CD8-positive, alpha-beta memory T cell (primary cell): ENCODE measurements at regions not wholly inside any gene's neighbourhood (a gene's known extent, or its start where the extent isn't known, plus 50 kb on each side); places are given as distances from the start of the nearest gene placed in this dataset.

Source experiments
- CTCF ChIA-PET: fragments of 350-600 bp; sonication (Branson Sonifier 250); formaldehyde crosslinking; loops from one replicate; lab custom pipeline; 2021; ENCODE audit warnings: antibody characterized with exemption; lab: Charles Lee
- POLR2A ChIA-PET: fragments of 350-600 bp; sonication (Branson Sonifier 250); formaldehyde crosslinking; loops from one replicate; lab custom pipeline; 2021; ENCODE audit warnings: antibody characterized with exemption; lab: Charles Lee
- DNase-seq, 5 donors: peaks; one replicate each; pipeline versions ENCODE4 v3.0.0 to v3.0.0-alpha.2; 2020 to 2022; ENCODE audit warnings: mixed read lengths in 1 of 5
- H3K27ac ChIP-seq: one replicate; pipeline ENCODE4 v1.7.0; 2013; ENCODE audit warnings: low read depth, mild to moderate bottlenecking, low read length, moderate library complexity
- H3K27me3 ChIP-seq: 2 replicates; pipeline ENCODE4 v1.7.0; 2013; ENCODE audit warnings: low read length, mild to moderate bottlenecking; ENCODE audit not compliant: insufficient read depth, poor library complexity, severe bottlenecking
- H3K36me3 ChIP-seq: 2 replicates; pipeline ENCODE4 v1.7.0; 2013; ENCODE audit warnings: mild to moderate bottlenecking, low read length, moderate library complexity; ENCODE audit not compliant: insufficient read depth
- H3K4me1 ChIP-seq: 2 replicates; pipeline ENCODE4 v1.7.0; 2013; ENCODE audit warnings: mild to moderate bottlenecking, low read length, moderate library complexity; ENCODE audit not compliant: insufficient read depth
- H3K4me3 ChIP-seq: 2 replicates; pipeline ENCODE4 v1.7.0; 2013; ENCODE audit warnings: mild to moderate bottlenecking, low read length
- H3K9me3 ChIP-seq: 2 replicates; pipeline ENCODE4 v1.7.0; 2013; ENCODE audit warnings: mild to moderate bottlenecking, low read length
- H3K27ac Mint-ChIP-seq, 8 donors: one replicate each; pipeline ENCODE4 v1.8.0; 2020 to 2021; ENCODE audit warnings: mixed read lengths in 8 of 8, mild to moderate bottlenecking in 6 of 8, inconsistent platforms in 3 of 8, moderate library complexity in 3 of 8
- H3K27me3 Mint-ChIP-seq, 2 donors: one replicate each; pipeline ENCODE4 v1.8.0; 2020 to 2021; ENCODE audit warnings: mixed read lengths in 2 of 2, mild to moderate bottlenecking in 1 of 2, moderate library complexity in 1 of 2
- H3K36me3 Mint-ChIP-seq, 3 donors: one replicate each; pipeline ENCODE4 v1.8.0; 2020 to 2021; ENCODE audit warnings: mixed read lengths in 3 of 3, inconsistent platforms in 1 of 3, mild to moderate bottlenecking in 1 of 3
- H3K4me1 Mint-ChIP-seq, 3 donors: one replicate each; pipeline ENCODE4 v1.8.0; 2020 to 2021; ENCODE audit warnings: mixed read lengths in 3 of 3, inconsistent platforms in 1 of 3, mild to moderate bottlenecking in 1 of 3
- H3K4me3 Mint-ChIP-seq, 7 donors: one replicate each; pipeline ENCODE4 v1.8.0; 2020 to 2021; ENCODE audit warnings: mixed read lengths in 7 of 7, mild to moderate bottlenecking in 6 of 7, moderate library complexity in 4 of 7, inconsistent platforms in 2 of 7
- H3K9me3 Mint-ChIP-seq, 5 donors: one replicate each; pipeline ENCODE4 v1.8.0; 2020 to 2022; ENCODE audit warnings: mixed read lengths in 5 of 5, mild to moderate bottlenecking in 3 of 5, moderate library complexity in 2 of 5, inconsistent platforms in 1 of 5

- Histone ChIP-seq H3K4me3 (no peak overlapping the region), H3K27ac (no peak overlapping the region), H3K4me1 (no peaks in the 10 kb centered on the region), H3K36me3 (no peaks in the 10 kb centered on the region), H3K9me3 (no peaks in the 10 kb centered on the region), H3K27me3 (no peaks in the 10 kb centered on the region)
- Mint-ChIP-seq H3K27ac (no peak overlapping the region), H3K27me3 (peaks cover 0 to 4% of the 10 kb centered on the region in 2 donors), H3K4me1 (no peaks in the 10 kb centered on the region), H3K36me3 (peaks cover 0 to 25% (median 0%) of the 10 kb centered on the region in 3 donors), H3K9me3 (peaks cover 22 to 41% (median 25%) of the 10 kb centered on the region in 5 donors), H3K4me3 (no peak overlapping the region)
- no peak for DNase-seq
- ChIA-PET CTCF (interaction anchor here (1.0 kb wide), 1 partner anchor 30 kb away, joined by 3 read pairs; no protein-coding TSS in a partner anchor), POLR2A (no interaction called here)
Observed at GRCh38 chr14:53478174-53478573, 325.1 kb upstream of the DDHD1 start.

GRCh38 chr14:53473480-53473879, 320.4 kb upstream of the DDHD1 start:
- H3K36me3 Mint-ChIP-seq: no peaks in the 10 kb centered on the region

GRCh38 chr14:53472306-53472705, 319.2 kb upstream of the DDHD1 start:
- Histone ChIP-seq H3K36me3 (no peaks in the 10 kb centered on the region), H3K4me1 (no peaks in the 10 kb centered on the region), H3K4me3 (no peak overlapping the region), H3K27ac (no peak overlapping the region), H3K9me3 (no peaks in the 10 kb centered on the region), H3K27me3 (no peaks in the 10 kb centered on the region)
- ChIA-PET CTCF (no interaction called here), POLR2A (no interaction called here)
- H3K27me3 Mint-ChIP-seq: no peaks in the 10 kb centered on the region
- DNase-seq: no peak
- H3K4me1 Mint-ChIP-seq: no peaks in the 10 kb centered on the region
- no peaks in the 10 kb centered on the region for H3K36me3 Mint-ChIP-seq
- no peak overlapping the region for H3K4me3 Mint-ChIP-seq
- peaks cover 0 to 8% (median 5%) of the 10 kb centered on the region in 5 donors for H3K9me3 Mint-ChIP-seq
- no peak overlapping the region for H3K27ac Mint-ChIP-seq

More at GRCh38 chr14:53473480-53473879, 320.4 kb upstream of the DDHD1 start:
- CTCF ChIA-PET: no interaction called here
- H3K27ac Mint-ChIP-seq: no peak overlapping the region
- H3K9me3 ChIP-seq: no peaks in the 10 kb centered on the region
- no peaks in the 10 kb centered on the region for H3K36me3 ChIP-seq
- H3K27me3 Mint-ChIP-seq: peaks cover 0 to under 1% of the 10 kb centered on the region in 2 donors
- H3K9me3 Mint-ChIP-seq: peaks cover 0 to 14% (median 7%) of the 10 kb centered on the region in 5 donors
- no peaks in the 10 kb centered on the region for H3K27me3 ChIP-seq
- no peak overlapping the region for H3K27ac ChIP-seq
- no peaks in the 10 kb centered on the region for H3K4me1 Mint-ChIP-seq
- no peak overlapping the region for H3K4me3 Mint-ChIP-seq
- POLR2A ChIA-PET: no interaction called here
- no peaks in the 10 kb centered on the region for H3K4me1 ChIP-seq
- no peak for DNase-seq
- H3K4me3 ChIP-seq: no peak overlapping the region

- ChIA-PET POLR2A (no interaction called here), CTCF (no interaction called here)
- no peak for DNase-seq
- H3K27ac Mint-ChIP-seq: peak overlapping the region in 1 of 8 donors; percentile 21
- Histone ChIP-seq H3K36me3 (no peaks in the 10 kb centered on the region), H3K4me3 (no peak overlapping the region), H3K9me3 (no peaks in the 10 kb centered on the region), H3K27ac (no peak overlapping the region), H3K27me3 (no peaks in the 10 kb centered on the region), H3K4me1 (no peaks in the 10 kb centered on the region)
- H3K4me3 Mint-ChIP-seq: no peak overlapping the region
- peaks cover 0 to 7% (median 3%) of the 10 kb centered on the region in 5 donors for H3K9me3 Mint-ChIP-seq
- H3K27me3 Mint-ChIP-seq: no peaks in the 10 kb centered on the region
- H3K36me3 Mint-ChIP-seq: no peaks in the 10 kb centered on the region
- H3K4me1 Mint-ChIP-seq: no peaks in the 10 kb centered on the region
Observed at GRCh38 chr14:53470351-53471043, 317.4 kb upstream of the DDHD1 start.

GRCh38 chr14:53468876-53469275, 315.8 kb upstream of the DDHD1 start:
- no peaks in the 10 kb centered on the region for H3K4me1 ChIP-seq
- H3K4me3 ChIP-seq: no peak overlapping the region
- Mint-ChIP-seq H3K27me3 (no peaks in the 10 kb centered on the region), H3K9me3 (peaks cover 0 to 13% (median 9%) of the 10 kb centered on the region in 5 donors), H3K4me1 (no peaks in the 10 kb centered on the region), H3K27ac (no peak overlapping the region), H3K36me3 (no peaks in the 10 kb centered on the region), H3K4me3 (no peak overlapping the region)
- no peak overlapping the region for H3K27ac ChIP-seq
- no peaks in the 10 kb centered on the region for H3K9me3 ChIP-seq
- ChIA-PET POLR2A (no interaction called here), CTCF (no interaction called here)
- no peaks in the 10 kb centered on the region for H3K27me3 ChIP-seq
- no peaks in the 10 kb centered on the region for H3K36me3 ChIP-seq
- DNase-seq: no peak

- Histone ChIP-seq H3K27ac (no peak overlapping the region), H3K4me1 (no peaks in the 10 kb centered on the region), H3K36me3 (no peaks in the 10 kb centered on the region), H3K9me3 (no peaks in the 10 kb centered on the region), H3K27me3 (no peaks in the 10 kb centered on the region), H3K4me3 (no peak overlapping the region)
- POLR2A ChIA-PET: no interaction called here
- peaks cover 0 to 3% of the 10 kb centered on the region in 2 donors for H3K27me3 Mint-ChIP-seq
- no peak for DNase-seq
- H3K9me3 Mint-ChIP-seq: peaks cover 0 to 17% (median 14%) of the 10 kb centered on the region in 5 donors
- no peaks in the 10 kb centered on the region for H3K4me1 Mint-ChIP-seq
- H3K4me3 Mint-ChIP-seq: no peak overlapping the region
- CTCF ChIA-PET: no interaction called here
- H3K36me3 Mint-ChIP-seq: peaks cover 0 to 8% (median 0%) of the 10 kb centered on the region in 3 donors
- H3K27ac Mint-ChIP-seq: no peak overlapping the region
Observed at GRCh38 chr14:53464376-53464775, 311.3 kb upstream of the DDHD1 start.

- peaks cover 0 to 17% (median 14%) of the 10 kb centered on the region in 5 donors for H3K9me3 Mint-ChIP-seq
- no peak for DNase-seq
- peaks cover 0 to 14% (median 0%) of the 10 kb centered on the region in 3 donors for H3K36me3 Mint-ChIP-seq
- Histone ChIP-seq H3K4me3 (no peak overlapping the region), H3K4me1 (no peaks in the 10 kb centered on the region), H3K36me3 (no peaks in the 10 kb centered on the region), H3K9me3 (no peaks in the 10 kb centered on the region), H3K27ac (no peak overlapping the region), H3K27me3 (no peaks in the 10 kb centered on the region)
- no peaks in the 10 kb centered on the region for H3K4me1 Mint-ChIP-seq
- H3K4me3 Mint-ChIP-seq: no peak overlapping the region
- H3K27ac Mint-ChIP-seq: no peak overlapping the region
- CTCF ChIA-PET: no interaction called here
- peaks cover 0 to 4% of the 10 kb centered on the region in 2 donors for H3K27me3 Mint-ChIP-seq
- POLR2A ChIA-PET: no interaction called here
Observed at GRCh38 chr14:53462931-53463778, 310.0 kb upstream of the DDHD1 start.

GRCh38 chr14:53461858-53462257, 308.7 kb upstream of the DDHD1 start:
- Mint-ChIP-seq H3K4me3 (no peak overlapping the region), H3K27me3 (peaks cover 0 to 4% of the 10 kb centered on the region in 2 donors), H3K9me3 (peaks cover 0 to 21% (median 17%) of the 10 kb centered on the region in 5 donors), H3K36me3 (peaks cover 0 to 14% (median 0%) of the 10 kb centered on the region in 3 donors), H3K27ac (no peak overlapping the region), H3K4me1 (no peaks in the 10 kb centered on the region)
- ChIA-PET CTCF (no interaction called here), POLR2A (no interaction called here)
- Histone ChIP-seq H3K27ac (no peak overlapping the region), H3K4me1 (no peaks in the 10 kb centered on the region), H3K9me3 (no peaks in the 10 kb centered on the region), H3K27me3 (no peaks in the 10 kb centered on the region), H3K4me3 (no peak overlapping the region), H3K36me3 (no peaks in the 10 kb centered on the region)
- no peak for DNase-seq
